Neural cell (in vitro differentiated cells): ENCODE measurements at regions not wholly inside any gene's neighbourhood (a gene's known extent, or its start where the extent isn't known, plus 50 kb on each side); places are given as distances from the start of the nearest gene placed in this dataset.

Experiments used
- H2AFZ ChIP-seq: fragments of 200-600, 300-800 bp; sonication (generic), shearing (Covaris generic); 2 replicates; pipeline ENCODE4 v1.6.0; 2014; ENCODE audit warnings: low read depth, mild to moderate bottlenecking, antibody characterized with exemption, low read length, moderate library complexity
- H3F3A ChIP-seq: fragments of 200-600 bp; shearing (Covaris generic); 2 replicates; pipeline ENCODE4 v1.6.1; 2016; ENCODE audit warnings: mild to moderate bottlenecking, moderate library complexity, mixed read lengths, antibody characterized with exemption, low read length; ENCODE audit not compliant: insufficient read depth, poor library complexity, severe bottlenecking
- H3K27ac ChIP-seq: fragments of 200-600, 300-800 bp; sonication (generic), shearing (Covaris generic); 2 replicates; pipeline ENCODE4 v1.5.1; 2014; ENCODE audit warnings: mild to moderate bottlenecking, low read length, moderate library complexity
- H3K27me3 ChIP-seq: fragments of 300-800, 200-600 bp; sonication (generic), shearing (Covaris generic); 2 replicates; pipeline ENCODE4 v1.6.0; 2014; ENCODE audit warnings: mild to moderate bottlenecking, low read depth, low read length, moderate library complexity; ENCODE audit not compliant: insufficient read depth
- H3K36me3 ChIP-seq: fragments of 300-800, 200-600 bp; sonication (generic), shearing (Covaris generic); 2 replicates; pipeline ENCODE4 v1.5.1; 2014; ENCODE audit warnings: mild to moderate bottlenecking, antibody characterized with exemption, low read length, moderate library complexity; ENCODE audit not compliant: insufficient read depth
- H3K4me2 ChIP-seq: fragments of 300-800, 200-600 bp; sonication (generic), shearing (Covaris generic); 2 replicates; pipeline ENCODE4 v1.6.0; 2014; ENCODE audit warnings: mild to moderate bottlenecking, low read length
- H3K4me3 ChIP-seq: fragments of 300-800, 200-600 bp; sonication (generic), shearing (Covaris generic); 2 replicates; pipeline ENCODE4 v1.5.1; 2014; ENCODE audit warnings: mild to moderate bottlenecking, low read length, moderate library complexity
- H3K79me2 ChIP-seq: fragments of 200-600 bp; shearing (Covaris generic); replicated peaks from 2 replicates; pipeline ENCODE4 v1.6.0; 2014; ENCODE audit warnings: mild to moderate bottlenecking, low read length, moderate library complexity; ENCODE audit not compliant: insufficient read depth
- H3K9ac ChIP-seq: fragments of 300-800, 200-600 bp; sonication (generic), shearing (Covaris generic); 2 replicates; pipeline ENCODE4 v1.6.1; 2016; ENCODE audit warnings: mild to moderate bottlenecking, low read length, mixed read lengths
- H3K9me2 ChIP-seq: fragments of 200-600 bp; shearing (Covaris generic); 2 replicates; pipeline ENCODE4 v1.6.1; 2016; ENCODE audit warnings: mild to moderate bottlenecking, low read length, mixed read lengths; ENCODE audit not compliant: insufficient read depth
- H3K9me3 ChIP-seq: fragments of 200-600, 300-800 bp; sonication (generic), shearing (Covaris generic); 2 replicates; pipeline ENCODE4 v1.6.1; 2016; ENCODE audit warnings: mild to moderate bottlenecking, mixed run types, low read length, moderate library complexity, mixed read lengths
- H4K20me1 ChIP-seq: fragments of 200-600 bp; shearing (Covaris generic); 2 replicates; pipeline ENCODE4 v1.6.1; 2016; ENCODE audit warnings: mild to moderate bottlenecking, mixed run types; ENCODE audit not compliant: insufficient read depth
- EP300 ChIP-seq: fragments of 450-650 bp; conservative IDR thresholded peaks from 2 replicates; pipeline ENCODE4 v1.6.1; 2014; ENCODE audit warnings: antibody characterized with exemption, mild to moderate bottlenecking, moderate library complexity; ENCODE audit not compliant: poor library complexity, severe bottlenecking
- EZH2 ChIP-seq: fragments of 200-600, 300-800 bp; shearing (Covaris generic), sonication (generic); IDR thresholded peaks from 2 replicates; pipeline ENCODE4 v1.6.1; 2014; ENCODE audit warnings: antibody characterized with exemption, low read length, borderline replicate concordance, mild to moderate bottlenecking; ENCODE audit not compliant: insufficient read depth, poor library complexity, severe bottlenecking
- MXI1 ChIP-seq: fragments of 450-650 bp; conservative IDR thresholded peaks from 2 replicates; pipeline ENCODE4 v1.6.1; 2014; ENCODE audit warnings: antibody characterized with exemption, mild to moderate bottlenecking; ENCODE audit not compliant: poor library complexity, severe bottlenecking
- POLR2AphosphoS5 ChIP-seq: IDR thresholded peaks from 2 replicates; pipeline ENCODE4 v1.6.1; 2012
- RAD21 ChIP-seq: fragments of 450-650 bp; conservative IDR thresholded peaks from 2 replicates; pipeline ENCODE4 v1.6.1; 2014; ENCODE audit warnings: antibody characterized with exemption, mild to moderate bottlenecking, moderate library complexity
- SMC3 ChIP-seq: fragments of 450-650 bp; conservative IDR thresholded peaks from 2 replicates; pipeline ENCODE4 v1.6.1; 2014; ENCODE audit warnings: antibody characterized with exemption, mild to moderate bottlenecking, moderate library complexity; ENCODE audit not compliant: poor library complexity
- TAF1 ChIP-seq: IDR thresholded peaks from 2 replicates; pipeline ENCODE4 v1.6.1; 2012; ENCODE audit warnings: low read depth
- TF ChIP-seq, protein P1 (sequence below): fragments of 450-650 bp; IDR thresholded peaks from 2 replicates; pipeline ENCODE4 v1.5.1; 2014; ENCODE audit warnings: antibody characterized with exemption, mild to moderate bottlenecking, moderate library complexity; ENCODE audit not compliant: poor library complexity, severe bottlenecking
- TF ChIP-seq, protein P2 (sequence below): IDR thresholded peaks from 2 replicates; pipeline ENCODE4 v1.6.1; 2012; ENCODE audit warnings: borderline replicate concordance

DNA sequence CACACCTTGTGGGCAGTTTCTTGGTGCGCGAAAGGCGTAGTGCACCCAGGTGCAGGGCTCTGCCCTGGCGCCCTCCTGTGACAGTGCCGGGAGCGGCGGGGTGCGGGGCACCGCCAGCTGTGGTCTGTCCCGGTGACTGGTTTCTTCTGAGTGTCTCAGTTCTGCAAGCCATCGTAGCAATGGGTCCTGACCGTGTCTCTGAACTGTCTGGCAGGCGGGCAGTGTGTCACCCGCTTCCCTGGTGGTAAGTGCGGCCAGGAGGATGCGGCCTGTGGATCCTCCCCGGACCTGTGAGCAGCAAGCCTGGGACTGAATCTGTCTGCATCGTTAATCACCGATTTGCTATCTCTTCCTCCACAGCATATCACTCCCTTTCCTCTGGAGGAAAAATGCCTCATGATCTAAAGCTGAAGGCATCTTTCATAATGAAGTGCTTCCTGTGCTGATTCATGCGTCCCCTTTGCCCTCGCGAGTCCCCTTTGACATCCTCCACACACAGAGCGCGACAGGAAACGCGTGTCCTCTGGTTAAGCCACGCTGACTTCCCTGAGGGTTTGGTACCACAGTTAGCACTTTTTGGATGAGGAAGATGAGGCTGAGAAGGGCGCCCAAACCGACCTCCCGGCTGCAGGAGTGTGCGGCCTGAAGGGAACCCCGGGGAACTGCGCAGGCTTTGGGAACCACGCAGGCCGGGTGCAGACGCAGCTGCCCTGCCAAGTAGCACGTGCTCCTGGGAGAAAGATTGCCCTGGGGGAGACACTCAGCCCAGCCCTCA is 416.0 kb upstream of the HS6ST1 start:
- Histone ChIP-seq H3K9ac (no peak overlapping the region), H3K9me3 (no peaks in the 10 kb centered on the region), H3K79me2 (no peaks in the 10 kb centered on the region), H3F3A (no peaks in the 10 kb centered on the region), H2AFZ (no peak overlapping the region), H3K4me3 (no peak overlapping the region), H3K36me3 (no peaks in the 10 kb centered on the region), H3K9me2 (no peaks in the 10 kb centered on the region), H4K20me1 (no peaks in the 10 kb centered on the region), H3K4me2 (no peak overlapping the region), H3K27ac (no peak overlapping the region), H3K27me3 (no peaks in the 10 kb centered on the region)
- TF ChIP-seq EZH2, result no peak
- no peak for TF ChIP-seq MXI1
- TF ChIP-seq TAF1, result no peak
- TF ChIP-seq SMC3, result no peak
- TF ChIP-seq POLR2AphosphoS5, result no peak
- no peak for TF ChIP-seq EP300
- TF ChIP-seq, protein P1, sequence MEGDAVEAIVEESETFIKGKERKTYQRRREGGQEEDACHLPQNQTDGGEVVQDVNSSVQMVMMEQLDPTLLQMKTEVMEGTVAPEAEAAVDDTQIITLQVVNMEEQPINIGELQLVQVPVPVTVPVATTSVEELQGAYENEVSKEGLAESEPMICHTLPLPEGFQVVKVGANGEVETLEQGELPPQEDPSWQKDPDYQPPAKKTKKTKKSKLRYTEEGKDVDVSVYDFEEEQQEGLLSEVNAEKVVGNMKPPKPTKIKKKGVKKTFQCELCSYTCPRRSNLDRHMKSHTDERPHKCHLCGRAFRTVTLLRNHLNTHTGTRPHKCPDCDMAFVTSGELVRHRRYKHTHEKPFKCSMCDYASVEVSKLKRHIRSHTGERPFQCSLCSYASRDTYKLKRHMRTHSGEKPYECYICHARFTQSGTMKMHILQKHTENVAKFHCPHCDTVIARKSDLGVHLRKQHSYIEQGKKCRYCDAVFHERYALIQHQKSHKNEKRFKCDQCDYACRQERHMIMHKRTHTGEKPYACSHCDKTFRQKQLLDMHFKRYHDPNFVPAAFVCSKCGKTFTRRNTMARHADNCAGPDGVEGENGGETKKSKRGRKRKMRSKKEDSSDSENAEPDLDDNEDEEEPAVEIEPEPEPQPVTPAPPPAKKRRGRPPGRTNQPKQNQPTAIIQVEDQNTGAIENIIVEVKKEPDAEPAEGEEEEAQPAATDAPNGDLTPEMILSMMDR, result no peak
- TF ChIP-seq, protein P2, sequence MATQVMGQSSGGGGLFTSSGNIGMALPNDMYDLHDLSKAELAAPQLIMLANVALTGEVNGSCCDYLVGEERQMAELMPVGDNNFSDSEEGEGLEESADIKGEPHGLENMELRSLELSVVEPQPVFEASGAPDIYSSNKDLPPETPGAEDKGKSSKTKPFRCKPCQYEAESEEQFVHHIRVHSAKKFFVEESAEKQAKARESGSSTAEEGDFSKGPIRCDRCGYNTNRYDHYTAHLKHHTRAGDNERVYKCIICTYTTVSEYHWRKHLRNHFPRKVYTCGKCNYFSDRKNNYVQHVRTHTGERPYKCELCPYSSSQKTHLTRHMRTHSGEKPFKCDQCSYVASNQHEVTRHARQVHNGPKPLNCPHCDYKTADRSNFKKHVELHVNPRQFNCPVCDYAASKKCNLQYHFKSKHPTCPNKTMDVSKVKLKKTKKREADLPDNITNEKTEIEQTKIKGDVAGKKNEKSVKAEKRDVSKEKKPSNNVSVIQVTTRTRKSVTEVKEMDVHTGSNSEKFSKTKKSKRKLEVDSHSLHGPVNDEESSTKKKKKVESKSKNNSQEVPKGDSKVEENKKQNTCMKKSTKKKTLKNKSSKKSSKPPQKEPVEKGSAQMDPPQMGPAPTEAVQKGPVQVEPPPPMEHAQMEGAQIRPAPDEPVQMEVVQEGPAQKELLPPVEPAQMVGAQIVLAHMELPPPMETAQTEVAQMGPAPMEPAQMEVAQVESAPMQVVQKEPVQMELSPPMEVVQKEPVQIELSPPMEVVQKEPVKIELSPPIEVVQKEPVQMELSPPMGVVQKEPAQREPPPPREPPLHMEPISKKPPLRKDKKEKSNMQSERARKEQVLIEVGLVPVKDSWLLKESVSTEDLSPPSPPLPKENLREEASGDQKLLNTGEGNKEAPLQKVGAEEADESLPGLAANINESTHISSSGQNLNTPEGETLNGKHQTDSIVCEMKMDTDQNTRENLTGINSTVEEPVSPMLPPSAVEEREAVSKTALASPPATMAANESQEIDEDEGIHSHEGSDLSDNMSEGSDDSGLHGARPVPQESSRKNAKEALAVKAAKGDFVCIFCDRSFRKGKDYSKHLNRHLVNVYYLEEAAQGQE, result no peak
- TF ChIP-seq RAD21, result no peak

DNA sequence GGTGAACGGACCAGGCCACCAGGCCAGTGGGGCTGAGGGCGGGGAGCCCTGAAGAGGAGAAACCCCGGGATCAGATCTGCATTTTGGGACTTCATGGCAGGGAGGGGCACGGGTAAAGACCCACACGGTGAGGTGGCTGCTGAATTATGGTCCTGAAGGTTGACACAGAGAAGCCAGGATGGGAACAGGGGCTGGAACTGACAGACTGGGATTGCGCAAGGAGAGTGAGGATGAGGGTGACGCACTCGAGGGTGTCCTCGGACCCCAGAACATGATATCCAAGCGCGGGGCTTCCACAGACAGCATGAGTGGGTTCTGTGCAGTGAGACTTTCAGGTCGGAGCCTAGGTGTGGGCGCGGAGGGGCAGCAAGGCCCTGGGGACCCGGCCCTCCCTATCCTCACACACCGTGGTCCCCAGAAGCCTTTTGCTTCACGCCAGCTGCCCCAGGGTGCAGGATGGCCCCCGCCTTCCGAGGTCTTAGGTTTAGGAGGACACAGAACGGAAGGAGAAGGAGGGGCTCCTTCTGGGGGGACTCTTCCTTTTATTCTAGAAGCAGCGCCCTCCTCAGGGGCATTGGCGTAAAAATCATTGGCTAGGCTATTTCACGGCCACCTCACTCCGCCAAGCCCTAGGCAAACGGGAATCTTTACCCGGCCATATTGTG is 416.8 kb upstream of the HS6ST1 start:
- H3K27me3 ChIP-seq, result no peaks in the 10 kb centered on the region
- H2AFZ ChIP-seq, result no peak overlapping the region
- no peak overlapping the region for H3K4me3 ChIP-seq
- H3K9me3 ChIP-seq, result no peaks in the 10 kb centered on the region
- no peak overlapping the region for H3K4me2 ChIP-seq
- H3K27ac ChIP-seq, result no peak overlapping the region
- H3K9ac ChIP-seq, result no peak overlapping the region
- no peak for TF ChIP-seq POLR2AphosphoS5
- TF ChIP-seq EP300, result no peak
- TF ChIP-seq EZH2, result no peak
- no peak for TF ChIP-seq RAD21
- TF ChIP-seq TAF1, result no peak
- TF ChIP-seq, protein P2, result no peak
- TF ChIP-seq MXI1, result no peak
- TF ChIP-seq SMC3, result no peak
- TF ChIP-seq, protein P1, result no peak
- no peaks in the 10 kb centered on the region for H3F3A ChIP-seq
- H3K36me3 ChIP-seq, result no peaks in the 10 kb centered on the region
- H3K79me2 ChIP-seq, result no peaks in the 10 kb centered on the region
- H3K9me2 ChIP-seq, result no peaks in the 10 kb centered on the region
- H4K20me1 ChIP-seq, result no peaks in the 10 kb centered on the region
